Panc1 (cell line): ENCODE measurements at regions not wholly inside any gene's neighbourhood (a gene's known extent, or its start where the extent isn't known, plus 50 kb on each side); places are given as distances from the start of the nearest gene placed in this dataset.

Experiments
- ATAC-seq: fragments of 200-7000 bp; cut with Tn5 transposase; 2 replicates; pipeline ENCODE4 v1.9.1; 2020; ENCODE audit warnings: mild to moderate bottlenecking, moderate library complexity
- BruUV-seq: library from RNA; stranded (reverse); fragments of 400-500 nt; replicated peaks from 2 replicates; lab custom pipeline; 2021; lab: Mats Ljungman, UMichigan
- CTCF ChIA-PET: fragments of 300-600 bp; sonication (Branson Sonifier 250); formaldehyde crosslinking; loops from one replicate; lab custom pipeline; 2022; ENCODE audit warnings: antibody characterized with exemption; lab: Charles Lee
- POLR2A ChIA-PET: fragments of 300-600 bp; sonication (Branson Sonifier 250); formaldehyde crosslinking; loops from one replicate; lab custom pipeline; 2022; ENCODE audit warnings: antibody characterized with exemption; lab: Charles Lee
- DNase-seq: peaks from one replicate; pipeline ENCODE4 v3.0.0-alpha.2; 2010; ENCODE audit warnings: low read depth, low spot score
- H3K27ac ChIP-seq: 2 replicates; pipeline ENCODE4 v1.5.1; 2011; ENCODE audit warnings: mild to moderate bottlenecking, low read length, inconsistent platforms
- H3K27me3 ChIP-seq: fragments of 200-500 bp; sonication (Bioruptor generic); 2 replicates; pipeline ENCODE4 v1.6.0; 2014; ENCODE audit warnings: low read length, inconsistent platforms; ENCODE audit not compliant: control insufficient read depth, insufficient read depth
- H3K36me3 ChIP-seq: fragments of 200-500 bp; sonication (Bioruptor generic); 2 replicates; pipeline ENCODE4 v1.5.1; 2014; ENCODE audit warnings: inconsistent platforms, mild to moderate bottlenecking, low read length, moderate library complexity; ENCODE audit not compliant: control insufficient read depth, insufficient read depth
- H3K4me1 ChIP-seq: 2 replicates; pipeline ENCODE4 v1.5.1; 2011; ENCODE audit warnings: inconsistent platforms, mild to moderate bottlenecking, low read length, moderate library complexity; ENCODE audit not compliant: control insufficient read depth, insufficient read depth
- H3K4me3 ChIP-seq, 2 experiments: 2 replicates each; pipeline ENCODE4 v1.5.1; 2011 to 2012; ENCODE audit warnings: low read depth in 2 of 2, low read length in 2 of 2, mild to moderate bottlenecking in 2 of 2, inconsistent platforms in 1 of 2, moderate library complexity in 1 of 2
- H3K9me3 ChIP-seq: fragments of 200-500 bp; sonication (Bioruptor generic); 2 replicates; pipeline ENCODE4 v1.5.1; 2014; ENCODE audit warnings: low read depth, mild to moderate bottlenecking, inconsistent platforms, low read length, moderate library complexity; ENCODE audit not compliant: control insufficient read depth, insufficient read depth
- CTCF ChIP-seq: fragments of 450-650 bp; IDR thresholded peaks from 2 replicates; pipeline ENCODE4 v1.5.1; 2017; ENCODE audit warnings: mild to moderate bottlenecking
- POLR2AphosphoS5 ChIP-seq: IDR thresholded peaks from 2 replicates; pipeline ENCODE4 v1.6.1; 2012; ENCODE audit warnings: mild to moderate bottlenecking, low read depth, low read length, moderate library complexity
- REST ChIP-seq, 2 experiments: IDR thresholded peaks; 2 replicates each; pipeline ENCODE4 v1.6.1; 2011 to 2012; ENCODE audit warnings: low read depth in 2 of 2, control low read depth in 1 of 2, low read length in 1 of 2, mild to moderate bottlenecking in 1 of 2, moderate library complexity in 1 of 2; ENCODE audit not compliant: insufficient read depth in 1 of 2
- SIN3A ChIP-seq: IDR thresholded peaks from 2 replicates; pipeline ENCODE4 v1.6.1; 2012; ENCODE audit warnings: low read depth, mild to moderate bottlenecking, low read length, moderate library complexity, borderline replicate concordance; ENCODE audit not compliant: insufficient read depth
- TCF7L2 ChIP-seq: IDR thresholded peaks from 2 replicates; pipeline ENCODE4 v1.6.1; 2011; ENCODE audit warnings: mild to moderate bottlenecking, low read depth, low read length, inconsistent platforms
- in situ Hi-C: cut with HindIII; loops from 2 replicates; pipeline ENCODE4 v1.10.0; 2016; ENCODE audit warnings: low sequenced_read_pairs, low pct_unique_long_range_greater_than_20kb
- intact Hi-C: fragments of 100-400 bp; cut with micrococcal nuclease; formaldehyde crosslinking; loops from one replicate; pipeline ENCODE4 v1.10.0; 2022; ENCODE audit not compliant: unreplicated experiment

DNA sequence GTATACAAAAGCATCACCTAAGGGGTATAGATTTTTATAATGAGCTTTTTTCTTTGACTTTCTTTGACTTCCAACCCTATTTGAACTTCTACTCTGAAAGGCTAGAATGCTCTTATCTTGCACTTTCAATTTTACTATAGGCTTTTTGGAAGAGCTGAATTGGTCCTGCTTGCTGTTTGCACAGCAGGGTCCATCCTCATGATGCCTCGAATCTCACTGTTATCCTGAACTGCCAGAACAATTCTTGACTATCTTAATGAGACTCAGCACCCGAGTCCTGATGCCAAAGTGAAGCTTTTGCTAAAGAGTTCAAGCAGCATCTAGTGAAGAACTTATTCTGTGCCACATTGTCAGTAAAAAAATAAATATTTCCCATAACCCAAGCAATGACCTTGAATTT, 488.3 kb upstream of the ANO5 start:
- Histone ChIP-seq H3K36me3 (no peaks in the 10 kb centered on the region), H3K9me3 (no peaks in the 10 kb centered on the region), H3K27me3 (no peaks in the 10 kb centered on the region), H3K4me3 (no peak overlapping the region), H3K27ac (no peak overlapping the region), H3K4me1 (no peaks in the 10 kb centered on the region)
- in situ Hi-C loops (no loop called here), intact Hi-C loops (no loop called here)
- POLR2A ChIA-PET: no interaction called here
- no TSS peak for BruUV-seq
- TF ChIP-seq CTCF (no peak), POLR2AphosphoS5 (no peak), REST (IDR thresholded peaks at IDR 0.05; ENCODE audit: insufficient read depth in 1 of 2, low read depth in 2 of 2, low read length in 1 of 2) (no peak), TCF7L2 (no peak), SIN3A (no peak)
- no peak for ATAC-seq
- CTCF ChIA-PET: no interaction called here
- no peak for DNase-seq

DNA sequence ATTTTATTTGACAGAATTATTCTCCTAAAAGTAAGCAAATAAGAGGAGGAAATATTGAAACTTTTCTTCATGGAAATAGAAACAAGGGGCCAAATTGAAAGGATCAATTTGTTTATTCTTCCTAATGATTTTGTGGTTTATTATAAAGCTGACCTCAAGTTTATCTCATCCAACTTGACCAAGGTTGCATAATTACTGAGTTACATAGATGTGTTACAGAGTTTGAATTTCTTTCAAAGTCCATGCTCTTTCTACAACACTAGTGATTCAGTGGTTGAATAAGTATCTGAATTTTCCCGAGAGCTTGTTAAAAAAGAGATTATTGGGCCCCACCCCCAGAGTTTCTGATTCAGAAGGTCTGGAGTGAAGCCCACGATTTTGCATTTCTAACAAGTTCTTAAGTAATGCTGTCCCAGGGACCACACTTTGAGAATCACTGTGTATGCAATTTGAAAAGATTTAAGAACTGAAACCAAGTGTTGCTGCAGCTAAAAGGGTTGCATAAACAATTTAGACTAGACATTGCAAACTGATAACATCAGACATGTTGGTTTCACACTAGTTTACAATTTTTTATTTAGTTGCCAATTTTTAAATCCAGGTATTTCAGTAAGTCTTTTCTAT, 485.7 kb upstream of the ANO5 start:
- in situ Hi-C loops (no loop called here), intact Hi-C loops (no loop called here)
- Histone ChIP-seq H3K4me1 (no peaks in the 10 kb centered on the region), H3K27ac (no peak overlapping the region), H3K9me3 (no peaks in the 10 kb centered on the region), H3K4me3 (no peak overlapping the region), H3K27me3 (no peaks in the 10 kb centered on the region), H3K36me3 (no peaks in the 10 kb centered on the region)
- BruUV-seq: no TSS peak
- TF ChIP-seq TCF7L2: no peak
- CTCF ChIA-PET: no interaction called here
- DNase-seq: no peak
- POLR2A ChIA-PET: no interaction called here
- ATAC-seq: no peak

DNA sequence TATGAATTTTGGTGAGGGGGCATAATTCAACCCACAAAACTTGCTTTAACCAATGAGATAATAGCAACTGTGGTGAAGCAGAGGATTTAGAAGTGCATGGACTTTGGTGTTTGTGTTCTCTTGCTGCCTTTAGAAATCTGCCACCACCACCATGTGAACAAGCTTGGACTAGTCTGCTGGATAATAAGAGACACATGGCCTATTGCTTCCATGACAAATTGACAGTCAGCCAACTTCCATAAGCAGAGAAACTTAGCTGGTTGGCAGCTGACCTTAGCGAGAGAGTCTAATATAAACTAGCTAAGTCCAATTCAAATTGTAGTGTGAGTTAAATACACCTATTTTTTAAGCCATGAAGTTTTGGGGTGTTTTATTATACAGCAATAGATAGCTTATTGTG, 482.1 kb upstream of the ANO5 start:
- BruUV-seq: no TSS peak

More for the DNA sequence above, 482.1 kb upstream of the ANO5 start:
- Histone ChIP-seq H3K4me1 (no peaks in the 10 kb centered on the region), H3K36me3 (no peaks in the 10 kb centered on the region), H3K9me3 (no peaks in the 10 kb centered on the region), H3K27ac (no peak overlapping the region), H3K4me3 (no peak overlapping the region), H3K27me3 (no peaks in the 10 kb centered on the region)
- ChIA-PET CTCF (no interaction called here), POLR2A (no interaction called here)
- in situ Hi-C loops: no loop called here
- intact Hi-C loops: no loop called here
- no peak for DNase-seq
- no peak for ATAC-seq
- TF ChIP-seq SIN3A: no peak
- no peak for TF ChIP-seq POLR2AphosphoS5
- no peak for TF ChIP-seq CTCF
- no peak for TF ChIP-seq TCF7L2
